ENCODE measurements at regions not wholly inside any gene's neighbourhood (a gene's known extent, or its start where the extent isn't known, plus 50 kb on each side); places are given as distances from the start of the nearest gene placed in this dataset.

DNA sequence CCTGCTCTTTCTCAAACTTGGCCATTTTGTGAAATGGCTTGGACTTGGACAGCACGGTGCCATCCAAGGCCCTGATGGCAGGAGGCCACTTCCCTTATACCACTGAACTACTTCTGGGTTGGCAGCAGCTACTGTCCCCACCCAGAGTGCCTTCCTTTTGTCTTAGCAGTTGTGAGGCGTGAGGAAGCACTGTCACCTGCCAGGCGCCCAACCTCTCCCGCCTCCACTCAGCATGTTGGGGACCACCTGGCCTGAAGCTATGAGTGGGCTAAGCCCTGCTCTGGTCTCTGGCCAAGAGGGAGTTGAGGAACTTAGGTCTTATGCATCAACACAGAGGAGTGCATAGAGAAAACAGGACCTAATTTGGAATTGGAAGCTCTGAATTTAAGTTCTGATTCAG lies 276.0 kb downstream of the ENC1 start:
- FAIRE-seq, result no peak
- TF ChIP-seq POLR2A (IDR thresholded peaks at IDR 0.05; ENCODE audit: low read depth, low read length) (no peak), POLR2AphosphoS5 (IDR thresholded peaks at IDR 0.05; ENCODE audit: low read depth, low read length) (no peak), TAF1 (IDR thresholded peaks at IDR 0.05; ENCODE audit: borderline replicate concordance, low read depth, low read length) (no peak)
- no peak for DNase-seq (ENCODE audit: insufficient read length)

DNA sequence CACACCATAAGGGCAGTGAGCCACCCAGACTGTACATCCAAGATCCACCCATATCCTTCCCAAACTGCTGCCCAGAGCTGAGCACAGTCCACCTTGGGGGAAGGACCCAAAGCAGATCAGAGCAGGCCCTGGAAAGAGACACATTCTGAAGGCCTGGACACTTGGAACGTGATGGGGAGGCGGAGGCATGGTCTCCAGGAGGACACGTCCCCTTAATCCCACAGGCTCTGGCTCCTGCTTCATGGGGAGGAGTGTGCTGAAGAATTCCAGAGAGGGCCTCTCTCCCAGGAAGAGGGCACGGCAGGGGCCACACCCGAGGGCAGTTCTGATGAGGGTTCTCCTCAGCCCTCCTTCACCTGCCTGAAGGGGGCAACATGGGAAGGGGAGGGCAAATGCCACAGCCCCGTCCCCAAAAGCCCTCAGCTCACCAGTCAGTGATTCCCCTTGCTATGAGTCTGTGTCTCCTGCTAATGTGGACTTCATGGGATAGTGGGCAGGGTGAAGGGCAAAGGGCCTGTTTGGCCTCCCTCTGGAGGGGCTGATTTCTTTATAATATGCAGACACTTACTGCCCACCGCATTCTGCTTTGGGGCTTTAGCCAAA lies 276.8 kb downstream of the ENC1 start:
- DNase-seq (ENCODE audit: insufficient read length) (no peak), FAIRE-seq (no peak)
- no peak for TF ChIP-seq POLR2AphosphoS5 (IDR thresholded peaks at IDR 0.05; ENCODE audit: low read depth, low read length)
- TF ChIP-seq TAF1 (IDR thresholded peaks at IDR 0.05; ENCODE audit: borderline replicate concordance, low read depth, low read length), result no peak
- no peak for TF ChIP-seq POLR2A (IDR thresholded peaks at IDR 0.05; ENCODE audit: low read depth, low read length)

GRCh38 chr5:74361406-74362358 lies 278.8 kb downstream of the ENC1 start:
- no peak for FAIRE-seq

GRCh38 chr5:74360535-74361210 lies 279.9 kb downstream of the ENC1 start:
- DNase-seq (ENCODE audit: insufficient read length), result no peak
- no peak for FAIRE-seq
- no peak for TF ChIP-seq POLR2A (IDR thresholded peaks at IDR 0.05; ENCODE audit: low read depth, low read length)
- no peak for TF ChIP-seq TAF1 (IDR thresholded peaks at IDR 0.05; ENCODE audit: borderline replicate concordance, low read depth, low read length)
- TF ChIP-seq POLR2AphosphoS5 (IDR thresholded peaks at IDR 0.05; ENCODE audit: low read depth, low read length), result no peak

More at GRCh38 chr5:74361406-74362358, 278.8 kb downstream of the ENC1 start:
- no peak for DNase-seq (ENCODE audit: insufficient read length)
- TF ChIP-seq POLR2A (IDR thresholded peaks at IDR 0.05; ENCODE audit: low read depth, low read length) (no peak), POLR2AphosphoS5 (IDR thresholded peaks at IDR 0.05; ENCODE audit: low read depth, low read length) (no peak), TAF1 (IDR thresholded peaks at IDR 0.05; ENCODE audit: borderline replicate concordance, low read depth, low read length) (no peak)

GRCh38 chr5:74357827-74358226 lies 282.7 kb downstream of the ENC1 start:
- FAIRE-seq (no peak), DNase-seq (ENCODE audit: insufficient read length) (no peak)
- no peak for TF ChIP-seq POLR2AphosphoS5 (IDR thresholded peaks at IDR 0.05; ENCODE audit: low read depth, low read length)
- no peak for TF ChIP-seq POLR2A (IDR thresholded peaks at IDR 0.05; ENCODE audit: low read depth, low read length)
- no peak for TF ChIP-seq TAF1 (IDR thresholded peaks at IDR 0.05; ENCODE audit: borderline replicate concordance, low read depth, low read length)

DNA sequence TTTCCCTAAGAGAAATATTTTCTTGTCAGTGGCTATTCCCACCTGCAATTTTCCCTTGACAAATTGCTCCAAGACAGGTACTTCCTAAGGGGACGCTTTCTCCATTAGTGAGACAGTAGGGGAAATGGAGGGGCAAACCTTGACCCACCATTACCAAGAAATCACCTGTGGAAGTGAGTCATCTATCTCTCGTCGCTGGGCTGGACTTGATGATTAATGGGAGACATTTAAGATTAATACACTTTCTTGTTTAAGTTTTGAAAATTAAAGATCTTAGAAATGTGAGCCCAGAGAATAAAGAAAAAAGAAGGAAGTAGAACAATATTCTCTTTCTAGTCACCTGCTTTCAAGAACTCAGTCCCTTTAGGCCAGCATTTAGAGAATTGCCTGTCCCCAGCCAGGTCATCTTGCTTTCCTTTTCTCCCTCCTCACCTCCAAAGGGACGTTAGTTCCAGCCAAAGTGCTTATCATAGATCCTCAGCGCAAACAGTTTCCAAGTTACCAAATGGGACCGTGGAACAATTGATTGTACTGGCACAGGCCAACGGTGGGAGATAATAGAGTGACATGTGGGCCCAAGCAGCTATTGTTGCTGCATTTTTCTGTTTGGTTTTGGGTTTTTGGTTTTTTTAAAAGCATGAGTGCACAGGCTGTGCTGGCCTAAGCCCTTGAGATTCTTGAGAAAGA lies 284.4 kb downstream of the ENC1 start:
- DNase-seq (ENCODE audit: insufficient read length) (no peak), FAIRE-seq (no peak)
- TF ChIP-seq POLR2A (IDR thresholded peaks at IDR 0.05; ENCODE audit: low read depth, low read length) (no peak), POLR2AphosphoS5 (IDR thresholded peaks at IDR 0.05; ENCODE audit: low read depth, low read length) (no peak), TAF1 (IDR thresholded peaks at IDR 0.05; ENCODE audit: borderline replicate concordance, low read depth, low read length) (no peak)

DNA sequence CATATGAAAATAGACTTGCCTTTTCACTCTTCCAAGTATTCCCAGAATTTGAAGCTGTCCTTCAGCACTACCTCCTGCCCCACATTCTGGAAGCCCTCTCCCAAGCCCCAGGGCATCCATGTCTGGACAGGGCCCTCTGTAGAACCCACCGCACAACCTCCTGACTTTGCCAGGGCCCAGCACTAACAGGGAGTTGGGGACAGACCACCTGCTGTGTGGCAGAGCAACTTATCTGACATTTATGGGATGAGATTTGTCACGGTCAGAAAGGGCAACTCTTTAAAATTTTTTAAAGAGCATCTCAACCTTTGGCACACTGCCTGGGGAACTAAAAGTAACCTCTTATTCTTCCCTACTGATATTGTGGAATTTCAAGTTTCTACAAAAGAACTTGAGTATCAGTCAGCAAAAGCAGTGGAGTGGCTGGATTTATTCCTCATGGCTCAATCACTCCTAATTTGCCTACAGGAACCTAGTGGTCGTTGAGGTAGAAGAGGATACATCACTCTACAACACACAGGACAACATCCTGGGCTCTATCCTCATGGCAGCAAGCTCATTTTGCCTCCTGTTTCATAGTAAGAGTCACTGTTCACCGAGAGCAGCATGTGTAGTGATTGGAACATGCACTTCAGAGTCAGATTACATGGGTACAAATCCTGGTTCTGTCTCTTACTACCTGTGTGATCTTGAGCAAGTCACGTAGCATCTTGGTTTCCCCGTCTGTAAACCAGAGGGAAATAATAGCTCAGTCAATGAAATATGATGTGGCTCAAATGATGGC lies 285.3 kb downstream of the ENC1 start:
- DNase-seq (ENCODE audit: insufficient read length), result no peak
- TF ChIP-seq POLR2AphosphoS5 (IDR thresholded peaks at IDR 0.05; ENCODE audit: low read depth, low read length), result no peak
- no peak for TF ChIP-seq TAF1 (IDR thresholded peaks at IDR 0.05; ENCODE audit: borderline replicate concordance, low read depth, low read length)
- TF ChIP-seq POLR2A (IDR thresholded peaks at IDR 0.05; ENCODE audit: low read depth, low read length), result no peak
- no peak for FAIRE-seq

DNA sequence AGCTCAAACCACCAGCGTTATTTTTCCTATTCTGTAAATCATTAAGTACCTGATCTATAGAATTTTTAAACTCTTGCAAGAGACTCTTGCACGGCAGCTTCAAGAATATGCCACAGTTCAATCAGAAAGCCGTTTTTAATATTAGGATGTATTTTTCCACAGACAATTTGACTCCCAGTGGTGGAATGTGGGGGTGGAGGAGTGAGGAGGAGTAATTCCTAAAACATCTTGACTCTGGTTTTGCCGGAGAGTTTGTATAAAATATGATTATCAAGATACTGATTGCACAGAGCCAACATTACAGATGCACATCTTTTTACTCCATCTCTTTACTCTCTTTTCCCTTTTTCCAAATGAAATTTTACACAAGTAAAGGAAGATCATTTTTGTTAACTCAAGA lies 288.3 kb downstream of the ENC1 start:
- TF ChIP-seq POLR2A (IDR thresholded peaks at IDR 0.05; ENCODE audit: low read depth, low read length) (no peak), TAF1 (IDR thresholded peaks at IDR 0.05; ENCODE audit: borderline replicate concordance, low read depth, low read length) (no peak), POLR2AphosphoS5 (IDR thresholded peaks at IDR 0.05; ENCODE audit: low read depth, low read length) (no peak)
- DNase-seq (ENCODE audit: insufficient read length) (no peak), FAIRE-seq (no peak)

GRCh38 chr5:74342948-74343682 lies 297.4 kb downstream of the ENC1 start:
- TF ChIP-seq POLR2A (IDR thresholded peaks at IDR 0.05; ENCODE audit: low read depth, low read length), result no peak
- TF ChIP-seq POLR2AphosphoS5 (IDR thresholded peaks at IDR 0.05; ENCODE audit: low read depth, low read length), result no peak
- no peak for TF ChIP-seq TAF1 (IDR thresholded peaks at IDR 0.05; ENCODE audit: borderline replicate concordance, low read depth, low read length)
- FAIRE-seq (no peak), DNase-seq (ENCODE audit: insufficient read length) (no peak)

GRCh38 chr5:74342182-74342581 lies 298.3 kb downstream of the ENC1 start:
- TF ChIP-seq POLR2A (IDR thresholded peaks at IDR 0.05; ENCODE audit: low read depth, low read length) (no peak), TAF1 (IDR thresholded peaks at IDR 0.05; ENCODE audit: borderline replicate concordance, low read depth, low read length) (no peak), POLR2AphosphoS5 (IDR thresholded peaks at IDR 0.05; ENCODE audit: low read depth, low read length) (no peak)
- no peak for FAIRE-seq

More at GRCh38 chr5:74342182-74342581, 298.3 kb downstream of the ENC1 start:
- DNase-seq (ENCODE audit: insufficient read length), result no peak
